Neural cell (in vitro differentiated cells): ENCODE measurements at regions not wholly inside any gene's neighbourhood (a gene's known extent, or its start where the extent isn't known, plus 50 kb on each side); places are given as distances from the start of the nearest gene placed in this dataset.

Experiments used
- EP300 ChIP-seq: fragments of 450-650 bp; conservative IDR thresholded peaks from 2 replicates; pipeline ENCODE4 v1.6.1; 2014; ENCODE audit warnings: antibody characterized with exemption, mild to moderate bottlenecking, moderate library complexity; ENCODE audit not compliant: poor library complexity, severe bottlenecking
- EZH2 ChIP-seq: fragments of 200-600, 300-800 bp; shearing (Covaris generic), sonication (generic); IDR thresholded peaks from 2 replicates; pipeline ENCODE4 v1.6.1; 2014; ENCODE audit warnings: antibody characterized with exemption, low read length, borderline replicate concordance, mild to moderate bottlenecking; ENCODE audit not compliant: insufficient read depth, poor library complexity, severe bottlenecking
- TAF1 ChIP-seq: IDR thresholded peaks from 2 replicates; pipeline ENCODE4 v1.6.1; 2012; ENCODE audit warnings: low read depth
- TF ChIP-seq, protein P1 (sequence below): fragments of 450-650 bp; IDR thresholded peaks from 2 replicates; pipeline ENCODE4 v1.5.1; 2014; ENCODE audit warnings: antibody characterized with exemption, mild to moderate bottlenecking, moderate library complexity; ENCODE audit not compliant: poor library complexity, severe bottlenecking

GRCh38 chr5:83865579-83865978 lies 144.9 kb upstream of the HAPLN1 start:
- TF ChIP-seq, protein P1, sequence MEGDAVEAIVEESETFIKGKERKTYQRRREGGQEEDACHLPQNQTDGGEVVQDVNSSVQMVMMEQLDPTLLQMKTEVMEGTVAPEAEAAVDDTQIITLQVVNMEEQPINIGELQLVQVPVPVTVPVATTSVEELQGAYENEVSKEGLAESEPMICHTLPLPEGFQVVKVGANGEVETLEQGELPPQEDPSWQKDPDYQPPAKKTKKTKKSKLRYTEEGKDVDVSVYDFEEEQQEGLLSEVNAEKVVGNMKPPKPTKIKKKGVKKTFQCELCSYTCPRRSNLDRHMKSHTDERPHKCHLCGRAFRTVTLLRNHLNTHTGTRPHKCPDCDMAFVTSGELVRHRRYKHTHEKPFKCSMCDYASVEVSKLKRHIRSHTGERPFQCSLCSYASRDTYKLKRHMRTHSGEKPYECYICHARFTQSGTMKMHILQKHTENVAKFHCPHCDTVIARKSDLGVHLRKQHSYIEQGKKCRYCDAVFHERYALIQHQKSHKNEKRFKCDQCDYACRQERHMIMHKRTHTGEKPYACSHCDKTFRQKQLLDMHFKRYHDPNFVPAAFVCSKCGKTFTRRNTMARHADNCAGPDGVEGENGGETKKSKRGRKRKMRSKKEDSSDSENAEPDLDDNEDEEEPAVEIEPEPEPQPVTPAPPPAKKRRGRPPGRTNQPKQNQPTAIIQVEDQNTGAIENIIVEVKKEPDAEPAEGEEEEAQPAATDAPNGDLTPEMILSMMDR: no peak
- TF ChIP-seq EZH2 (no peak), EP300 (no peak), TAF1 (no peak)
